Heart left ventricle (tissue), 16 donors: ENCODE measurements at regions not wholly inside any gene's neighbourhood (a gene's known extent, or its start where the extent isn't known, plus 50 kb on each side); places are given as distances from the start of the nearest gene placed in this dataset.

Source experiments
- ATAC-seq, 4 donors: fragments of 200-7000 bp; cut with Tn5 transposase; one replicate each; pipeline ENCODE4 v1.9.1; 2020 to 2022; ENCODE audit warnings: moderate library complexity in 4 of 4, mild to moderate bottlenecking in 3 of 4, moderate number of reproducible peaks in 1 of 4
- DNase-seq, 5 donors: peaks; one replicate each; pipeline ENCODE4 v3.0.0-alpha.2; 2020
- H3K27ac ChIP-seq, 12 donors: fragments of 200-600 bp; sonication (generic) in 4 of 12; one replicate each; pipeline versions ENCODE4 v1.5.0 to v1.8.0; 2016 to 2022; ENCODE audit warnings: mild to moderate bottlenecking in 2 of 12
- H3K27me3 ChIP-seq, 9 donors: fragments of 200-600 bp; sonication (generic) in 2 of 9; one replicate each; pipeline versions ENCODE4 v1.5.1 to v1.8.0; 2016 to 2022; ENCODE audit warnings: mild to moderate bottlenecking in 3 of 9
- H3K36me3 ChIP-seq, 9 donors: fragments of 200-600 bp; sonication (generic) in 2 of 9; one replicate each; pipeline versions ENCODE4 v1.5.0 to v1.8.0; 2018 to 2022; ENCODE audit warnings: mild to moderate bottlenecking in 2 of 9
- H3K4me1 ChIP-seq, 12 donors: fragments of 200-600 bp; sonication (generic) in 4 of 12; one replicate each; pipeline versions ENCODE4 v1.5.0 to v1.8.0; 2016 to 2022; ENCODE audit warnings: mild to moderate bottlenecking in 3 of 12
- H3K4me3 ChIP-seq, 12 donors: fragments of 200-600 bp; sonication (generic) in 4 of 12; one replicate each; pipeline versions ENCODE4 v1.5.0 to v1.8.0; 2017 to 2022; ENCODE audit warnings: mild to moderate bottlenecking in 9 of 12, moderate library complexity in 4 of 12
- H3K9me3 ChIP-seq, 12 donors: fragments of 200-600 bp; sonication (generic) in 4 of 12; one replicate each; pipeline versions ENCODE4 v1.5.0 to v1.8.0; 2016 to 2022; ENCODE audit warnings: mild to moderate bottlenecking in 1 of 12
- CTCF ChIP-seq, 12 donors: fragments of 200-600 bp; sonication (generic) in 4 of 12; IDR thresholded peaks; one replicate each; pipeline versions ENCODE4 v1.5.0 to v1.8.0; 2018 to 2022; ENCODE audit warnings: antibody characterized with exemption in 12 of 12, mild to moderate bottlenecking in 5 of 12
- POLR2A ChIP-seq, 2 donors: fragments of 450-650 bp; IDR thresholded peaks; one replicate each; pipeline ENCODE4 v1.6.1; 2017; ENCODE audit warnings: antibody characterized with exemption in 2 of 2, mild to moderate bottlenecking in 2 of 2, moderate library complexity in 2 of 2
- WGBS, 4 donors: extraction: QIAGEN DNeasy Blood & Tissue Kit in 2 of 4; methylation state at CpG; one replicate each; pipeline versions ENCODE4 v1.1.5 to v1.1.7; 2013 to 2018; 5-methylcytosine and 5-hydroxymethylcytosine counted together
- intact Hi-C, 10 donors: fragments of 100-400 bp; cut with DNase I; formaldehyde crosslinking; loops; one replicate each; pipeline versions ENCODE4 v1.11.1 to v1.14.2; 2022
- donor health status: ischemic (EF 13 %, LVEDD 7.1; RV severe dilation, severe dysfunction).
- donor health status: healthy with polysubstance abuse.
- donor health status: DM: no; HTN: yes; CAD: no.
- donor health status: DM: no; HTN: no; CAD: no.
- donor health status: ischemic (EF 25% LVEDD 6.9; RV normal size, moderate dysfunction).
- donor health status: ischemic (EF 25% LVEDD 5.7; RV mildly dilated, moderate dysfunction).
- donor health status: healthy.
- donor health status: DM: yes; HTN: yes; CAD: no.
- donor health status: ischemic (EF 35%, LVEDD 5.7; RV mildly dilated, moderate dysfunction).
- donor health status: nonischemic (EF 11% LVEDD 7.7; RV severe dilation, severe dysfunction).
- donor health status: DM: yes; HTN: yes; CAD: no.
- donor health status: PGD.
- donor health status: ischemic (EF 29% LVEDD 5.4; RV normal size, mild dysfunction).
- donor health status: nonischemic (EF 23%, LVEDD 6.1; RV moderate dilation, normal function).

- Histone ChIP-seq H3K4me3 (no peak overlapping the region), H3K9me3 (no peaks in the 10 kb centered on the region), H3K36me3 (no peaks in the 10 kb centered on the region), H3K4me1 (no peaks in the 10 kb centered on the region), H3K27ac (no peak overlapping the region), H3K27me3 (no peaks in the 10 kb centered on the region)
- DNase-seq (no peak), ATAC-seq (no peak)
- intact Hi-C loops: no loop called here
- 90 to 95% (median 91%) methylated on average over 3 of the region's 3 CpGs for WGBS, 4 donors
- TF ChIP-seq POLR2A (IDR thresholded peaks at IDR 0.05): no peak
Observed at GRCh38 chr1:232279909-232280400, 350.0 kb downstream of the SIPA1L2 start.

DNA sequence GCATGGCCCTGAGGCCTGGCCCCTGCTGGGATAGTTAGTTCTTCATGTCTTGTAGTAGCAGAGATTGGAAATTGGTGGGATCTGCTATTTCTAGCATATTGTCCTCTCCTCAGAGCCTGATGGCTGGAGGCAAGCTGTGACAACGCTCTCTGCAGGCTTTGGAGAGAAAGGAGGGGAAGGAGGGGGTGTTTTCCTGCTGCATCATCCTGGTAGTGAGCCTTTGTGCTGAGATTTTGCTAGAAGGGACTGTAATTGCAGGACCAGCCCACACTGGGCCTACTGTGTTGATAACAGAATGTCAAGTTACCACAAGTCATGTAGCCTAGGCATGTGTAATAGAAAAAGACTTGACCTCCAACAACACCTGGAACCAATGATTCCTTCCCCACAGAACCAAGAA lies 351.0 kb downstream of the SIPA1L2 start:
- DNase-seq (no peak), ATAC-seq (no peak)
- Histone ChIP-seq H3K4me3 (no peak overlapping the region), H3K4me1 (no peaks in the 10 kb centered on the region), H3K9me3 (no peaks in the 10 kb centered on the region), H3K36me3 (no peaks in the 10 kb centered on the region), H3K27me3 (no peaks in the 10 kb centered on the region), H3K27ac (no peak overlapping the region)
- 63 to 72% (median 67%) methylated on average over 1 of the region's 1 CpG for WGBS, 4 donors
- TF ChIP-seq POLR2A (IDR thresholded peaks at IDR 0.05) (no peak), CTCF (IDR thresholded peaks at IDR 0.05) (no peak)
- intact Hi-C loops: no loop called here

- H3K4me3 ChIP-seq: no peak overlapping the region
- H3K36me3 ChIP-seq: no peaks in the 10 kb centered on the region
- ATAC-seq: no peak
- DNase-seq: no peak
- intact Hi-C loops: no loop called here
- no peaks in the 10 kb centered on the region for H3K27me3 ChIP-seq
- no peak overlapping the region for H3K27ac ChIP-seq
- TF ChIP-seq CTCF (IDR thresholded peaks at IDR 0.05): no peak
- no peak for TF ChIP-seq POLR2A (IDR thresholded peaks at IDR 0.05)
- peaks cover 0 to 7% (median 0%) of the 10 kb centered on the region in 12 donors for H3K4me1 ChIP-seq
- 86 to 100% (median 90%) methylated on average over 1 of the region's 1 CpG for WGBS, 4 donors
- H3K9me3 ChIP-seq: no peaks in the 10 kb centered on the region
Observed at GRCh38 chr1:232276651-232277050, 353.3 kb downstream of the SIPA1L2 start.

GRCh38 chr1:232274999-232275710 lies 354.8 kb downstream of the SIPA1L2 start:
- Histone ChIP-seq H3K4me1 (peaks cover 0 to 7% (median 0%) of the 10 kb centered on the region in 12 donors), H3K36me3 (no peaks in the 10 kb centered on the region), H3K27me3 (no peaks in the 10 kb centered on the region), H3K4me3 (no peak overlapping the region), H3K27ac (no peak overlapping the region), H3K9me3 (no peaks in the 10 kb centered on the region)
- intact Hi-C loops: no loop called here
- DNase-seq: no peak
- ATAC-seq: no peak
- WGBS, 4 donors: 86 to 94% (median 90%) methylated on average over 11 of the region's 11 CpGs
- no peak for TF ChIP-seq POLR2A (IDR thresholded peaks at IDR 0.05)
- TF ChIP-seq CTCF (IDR thresholded peaks at IDR 0.05): no peak
